GM13976 (cell line): ENCODE measurements at regions not wholly inside any gene's neighbourhood (a gene's known extent, or its start where the extent isn't known, plus 50 kb on each side); places are given as distances from the start of the nearest gene placed in this dataset.
"Not testable (repeated sequence)": the region's sequence is repeated elsewhere in the genome, so short reads cannot be mapped to it uniquely, and the experiment has no call there.

Experiments used
- DNase-seq: peaks from one replicate; pipeline ENCODE4 v3.0.0; 2012; ENCODE audit warnings: low spot score
- CTCF ChIP-seq: IDR thresholded peaks from 2 replicates; pipeline ENCODE4 v1.5.1; 2012; ENCODE audit warnings: borderline replicate concordance, mild to moderate bottlenecking; ENCODE audit not compliant: insufficient read depth; ENCODE audit errors: extremely low read depth, missing control alignments, control extremely low read depth
- in situ Hi-C: fragments of 300-500 bp; cut with MboI; formaldehyde crosslinking; loops from one replicate; pipeline ENCODE4 v1.12.0; 2022; ENCODE audit warnings: low sequenced_read_pairs, mixed read lengths, inconsistent platforms; ENCODE audit not compliant: unreplicated experiment

DNA sequence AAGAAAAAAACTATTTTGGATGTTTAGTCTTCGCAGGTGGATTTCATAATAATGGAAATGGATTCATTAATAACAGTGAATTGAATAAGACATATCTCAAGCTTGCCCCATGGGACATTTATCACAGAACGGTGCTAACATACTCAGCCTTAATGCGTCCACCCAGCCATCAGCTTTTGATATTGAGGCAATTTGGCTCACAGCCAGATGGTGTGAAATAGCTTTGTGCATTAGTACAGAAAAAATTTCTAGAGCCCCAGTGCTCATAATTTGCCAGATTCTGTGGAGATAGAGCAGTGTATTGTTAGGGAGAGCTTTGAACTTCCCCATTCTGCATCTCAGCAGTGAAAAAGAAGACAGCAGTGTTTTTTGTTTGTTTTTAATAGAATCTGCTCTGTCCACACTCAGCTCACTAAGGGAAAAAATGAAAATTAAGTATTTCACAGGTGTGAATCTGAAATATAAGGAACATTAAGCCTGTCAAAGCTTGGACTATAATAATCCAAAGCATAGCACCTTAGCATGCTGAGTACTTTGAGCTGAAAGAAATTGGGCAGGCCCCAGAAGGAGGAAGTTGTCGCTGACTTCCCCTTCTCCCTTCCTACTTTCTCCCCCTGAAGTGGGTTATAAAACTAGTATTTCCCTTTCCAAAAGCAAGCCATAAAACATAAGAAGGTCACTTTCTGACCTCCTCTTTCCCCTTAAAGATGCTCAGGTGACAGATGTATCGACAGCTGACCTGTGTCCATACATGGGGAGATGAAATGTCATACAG is 295.8 kb downstream of the MAGEB5 start:
- TF ChIP-seq CTCF, result no peak
- in situ Hi-C loops, result no loop called here
- no peak for DNase-seq

- DNase-seq, result no peak
- no peak for TF ChIP-seq CTCF
- in situ Hi-C loops, result loop anchor here (25.0 kb wide), 1 partner anchor 109 kb away; no protein-coding TSS in a partner anchor
Observed at GRCh38 chrX:26470941-26471340, 255.0 kb downstream of the MAGEB5 start.

DNA sequence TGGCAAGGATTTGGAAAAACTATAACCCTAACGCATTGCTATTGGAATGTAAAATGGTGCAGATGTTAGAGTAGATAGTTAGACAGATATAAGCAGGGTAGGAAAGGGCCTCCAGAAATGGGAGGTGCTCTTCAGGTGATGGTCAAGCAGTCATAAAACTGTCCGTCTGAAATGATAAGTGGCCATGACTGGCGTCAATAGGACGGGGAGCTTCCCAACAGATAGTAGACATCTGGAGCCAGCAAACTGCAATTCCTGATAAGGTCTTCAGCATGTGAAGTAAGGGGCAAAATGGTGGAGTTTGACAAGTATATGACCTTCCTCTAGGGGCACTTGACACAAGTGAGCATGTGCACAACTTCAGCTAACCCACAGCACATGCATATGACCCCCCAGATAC is 250.4 kb downstream of the MAGEB5 start:
- in situ Hi-C loops, result loop anchor here (25.0 kb wide), 1 partner anchor 104 kb away; no protein-coding TSS in a partner anchor
- no peak for TF ChIP-seq CTCF
- no peak for DNase-seq

GRCh38 chrX:26445288-26445687 is 229.3 kb downstream of the MAGEB5 start:
- no peak for DNase-seq
- no peak for TF ChIP-seq CTCF
- in situ Hi-C loops, result no loop called here

DNA sequence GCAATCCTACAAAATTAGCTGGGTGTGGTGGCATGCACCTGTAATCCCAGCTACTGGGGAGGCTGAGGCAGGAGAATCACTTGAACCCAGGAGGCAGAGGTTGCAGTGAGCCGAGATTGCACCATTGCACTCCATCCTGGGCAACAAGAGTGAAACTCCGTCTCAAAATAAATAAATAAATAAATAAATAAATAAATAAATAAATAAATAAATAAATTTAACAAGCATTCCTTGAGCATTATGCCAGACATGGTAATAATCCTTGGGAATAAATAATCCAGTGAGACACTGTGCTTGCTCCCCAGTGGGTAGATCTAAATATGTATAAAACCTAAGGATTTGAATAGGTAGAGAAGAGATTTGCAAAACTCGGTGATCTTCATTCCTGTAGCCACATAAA is 228.4 kb downstream of the MAGEB5 start:
- DNase-seq, in situ Hi-C loops: not testable (repeated sequence)

DNA sequence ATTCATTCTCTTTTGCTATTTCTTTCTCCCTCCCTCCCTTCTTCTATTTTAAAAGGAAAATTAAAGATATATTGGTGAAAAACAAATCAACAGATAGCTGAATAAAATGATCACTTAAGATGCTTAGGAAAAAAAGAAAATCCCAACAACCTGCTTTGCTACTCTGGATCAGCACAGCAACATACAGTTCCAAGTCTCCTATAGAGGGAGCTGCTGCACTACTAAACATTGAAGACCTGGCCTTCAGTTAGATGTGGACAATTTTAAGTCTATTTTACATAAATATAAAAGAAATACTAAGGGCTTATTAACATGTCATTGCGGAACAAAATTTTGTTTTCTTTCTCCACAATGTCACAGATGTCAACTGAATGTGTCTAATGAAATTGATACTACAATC is 226.4 kb downstream of the MAGEB5 start:
- DNase-seq, result no peak
- TF ChIP-seq CTCF, result peak; percentile 17
- in situ Hi-C loops, result no loop called here

GRCh38 chrX:26414534-26414933 is 198.6 kb downstream of the MAGEB5 start:
- TF ChIP-seq CTCF, result no peak
- in situ Hi-C loops, result no loop called here
- no peak for DNase-seq
